Stimulated activated CD8-positive, alpha-beta memory T cell treated with anti-CD3 and anti-CD28 coated beads, Interleukin-4, amount 100 ng/mL, for 48 hours (primary cell): ENCODE measurements at regions not wholly inside any gene's neighbourhood (a gene's known extent, or its start where the extent isn't known, plus 50 kb on each side); places are given as distances from the start of the nearest gene placed in this dataset.
"Not testable (repeated sequence)": the region's sequence is repeated elsewhere in the genome, so short reads cannot be mapped to it uniquely, and the experiment has no call there.

Source experiments
- DNase-seq: peaks from one replicate; pipeline ENCODE4 v3.0.0-alpha.2; 2020

GRCh38 chr7:113775804-113776203 lies 143.0 kb downstream of the PPP1R3A start:
- no peak for DNase-seq

- no peak for DNase-seq
These were observed 143.4 kb downstream of the PPP1R3A start for GRCh38 chr7:113775401-113775800.

- DNase-seq = no peak
These were observed 144.5 kb downstream of the PPP1R3A start for GRCh38 chr7:113774182-113774807.

GRCh38 chr7:113770146-113770738 lies 148.6 kb downstream of the PPP1R3A start:
- DNase-seq = no peak

- no peak for DNase-seq
These were observed 150.4 kb downstream of the PPP1R3A start for GRCh38 chr7:113768387-113768786.

- DNase-seq = no peak
These were observed 154.3 kb downstream of the PPP1R3A start for GRCh38 chr7:113764401-113765035.

- DNase-seq = no peak
These were observed 155.6 kb downstream of the PPP1R3A start for GRCh38 chr7:113763226-113763625.

GRCh38 chr7:113756250-113756649 lies 162.6 kb downstream of the PPP1R3A start:
- no peak for DNase-seq

- no peak for DNase-seq
These were observed 166.1 kb downstream of the PPP1R3A start for GRCh38 chr7:113752689-113753088.

- no peak for DNase-seq
These were observed 166.5 kb downstream of the PPP1R3A start for GRCh38 chr7:113752289-113752688.

GRCh38 chr7:113751547-113751946 lies 167.3 kb downstream of the PPP1R3A start:
- no peak for DNase-seq

- not testable (repeated sequence) for DNase-seq
These were observed 170.4 kb downstream of the PPP1R3A start for GRCh38 chr7:113748385-113748784.

GRCh38 chr7:113742946-113743431 lies 175.8 kb downstream of the PPP1R3A start:
- not testable (repeated sequence) for DNase-seq

- no peak for DNase-seq
These were observed 176.4 kb downstream of the PPP1R3A start for GRCh38 chr7:113742377-113742776.

- DNase-seq = no peak
These were observed 187.2 kb downstream of the PPP1R3A start for GRCh38 chr7:113731571-113731970.

GRCh38 chr7:113730309-113730955 lies 188.4 kb downstream of the PPP1R3A start:
- no peak for DNase-seq

- no peak for DNase-seq
These were observed 191.3 kb downstream of the PPP1R3A start for GRCh38 chr7:113727486-113727885.

- no peak for DNase-seq
These were observed 196.8 kb downstream of the PPP1R3A start for GRCh38 chr7:113722006-113722405.

- no peak for DNase-seq
These were observed 201.1 kb downstream of the PPP1R3A start for GRCh38 chr7:113717739-113718138.

- DNase-seq = no peak
These were observed 202.6 kb downstream of the PPP1R3A start for GRCh38 chr7:113715981-113716856.

- DNase-seq = no peak
These were observed 203.5 kb downstream of the PPP1R3A start for GRCh38 chr7:113715262-113715661.

- peak; percentile 43 for DNase-seq
These were observed 208.3 kb downstream of the PPP1R3A start for GRCh38 chr7:113710310-113711096.
